GM23248 (cell line): ENCODE measurements at regions not wholly inside any gene's neighbourhood (a gene's known extent, or its start where the extent isn't known, plus 50 kb on each side); places are given as distances from the start of the nearest gene placed in this dataset.

Source experiments
- EZH2 ChIP-seq: fragments of 200-600 bp; sonication (generic); IDR thresholded peaks from 2 replicates; pipeline ENCODE4 v1.6.1; 2018; ENCODE audit warnings: antibody characterized with exemption, mild to moderate bottlenecking; ENCODE audit not compliant: insufficient read depth, poor library complexity, severe bottlenecking
- EZH2phosphoT487 ChIP-seq: fragments of 200-600 bp; sonication (generic); IDR thresholded peaks from 2 replicates; pipeline ENCODE4 v1.6.1; 2018; ENCODE audit warnings: antibody characterized with exemption, moderate library complexity, mild to moderate bottlenecking, low read depth; ENCODE audit not compliant: insufficient read depth

GRCh38 chr3:110589341-110589740, 482.3 kb upstream of the NECTIN3 start:
- TF ChIP-seq EZH2 (no peak), EZH2phosphoT487 (no peak)
